Jurkat, Clone E6-1 (cell line): ENCODE measurements at regions not wholly inside any gene's neighbourhood (a gene's known extent, or its start where the extent isn't known, plus 50 kb on each side); places are given as distances from the start of the nearest gene placed in this dataset.
"Not testable (repeated sequence)": the region's sequence is repeated elsewhere in the genome, so short reads cannot be mapped to it uniquely, and the experiment has no call there.

Experiments
- DNase-seq: peaks from one replicate; pipeline ENCODE4 v3.0.0-alpha.2; 2011; ENCODE audit warnings: low read depth, low spot score
- H3K4me3 ChIP-seq: 2 replicates; pipeline ENCODE4 v1.5.1; 2011; ENCODE audit warnings: mild to moderate bottlenecking, low read length, control low read depth, moderate library complexity

- no peak overlapping the region for H3K4me3 ChIP-seq
- no peak for DNase-seq
Measured at GRCh38 chr7:81180573-81180972, 261.7 kb upstream of the SEMA3C start.

- no peak overlapping the region for H3K4me3 ChIP-seq
- DNase-seq: no peak
Measured at GRCh38 chr7:81175275-81175940, 256.6 kb upstream of the SEMA3C start.

- no peak overlapping the region for H3K4me3 ChIP-seq
- no peak for DNase-seq
Measured at GRCh38 chr7:81173766-81174281, 255.0 kb upstream of the SEMA3C start.

GRCh38 chr7:81170291-81170690 lies 251.4 kb upstream of the SEMA3C start:
- H3K4me3 ChIP-seq: no peak overlapping the region
- no peak for DNase-seq

- no peak for DNase-seq
Measured at GRCh38 chr7:81167934-81168333, 249.1 kb upstream of the SEMA3C start.

GRCh38 chr7:81165070-81165469 lies 246.2 kb upstream of the SEMA3C start:
- no peak for DNase-seq
- H3K4me3 ChIP-seq: no peak overlapping the region

More at GRCh38 chr7:81167934-81168333, 249.1 kb upstream of the SEMA3C start:
- H3K4me3 ChIP-seq: no peak overlapping the region

GRCh38 chr7:81162771-81163525 lies 244.1 kb upstream of the SEMA3C start:
- H3K4me3 ChIP-seq: no peak overlapping the region
- no peak for DNase-seq

- H3K4me3 ChIP-seq: no peak overlapping the region
- DNase-seq: no peak
Measured at GRCh38 chr7:81162234-81162633, 243.4 kb upstream of the SEMA3C start.

- no peak overlapping the region for H3K4me3 ChIP-seq
- no peak for DNase-seq
Measured at GRCh38 chr7:81161451-81162075, 242.7 kb upstream of the SEMA3C start.

GRCh38 chr7:81159402-81159801 lies 240.6 kb upstream of the SEMA3C start:
- H3K4me3 ChIP-seq: no peak overlapping the region
- DNase-seq: no peak

GRCh38 chr7:81158189-81158588 lies 239.3 kb upstream of the SEMA3C start:
- H3K4me3 ChIP-seq: no peak overlapping the region
- no peak for DNase-seq

- no peak overlapping the region for H3K4me3 ChIP-seq
Measured at GRCh38 chr7:81155654-81156373, 237.0 kb upstream of the SEMA3C start.

GRCh38 chr7:81154565-81154964 lies 235.7 kb upstream of the SEMA3C start:
- H3K4me3 ChIP-seq: no peak overlapping the region
- no peak for DNase-seq

More at GRCh38 chr7:81155654-81156373, 237.0 kb upstream of the SEMA3C start:
- no peak for DNase-seq

GRCh38 chr7:81152925-81153324 lies 234.1 kb upstream of the SEMA3C start:
- H3K4me3 ChIP-seq, DNase-seq: not testable (repeated sequence)

GRCh38 chr7:81150951-81151361 lies 232.1 kb upstream of the SEMA3C start:
- H3K4me3 ChIP-seq: no peak overlapping the region
- no peak for DNase-seq

GRCh38 chr7:81143856-81144255 lies 225.0 kb upstream of the SEMA3C start:
- DNase-seq: no peak
- H3K4me3 ChIP-seq: no peak overlapping the region

GRCh38 chr7:81141257-81142205 lies 222.7 kb upstream of the SEMA3C start:
- DNase-seq: not testable (repeated sequence)

GRCh38 chr7:81140775-81141174 lies 221.9 kb upstream of the SEMA3C start:
- DNase-seq: no peak
- no peak overlapping the region for H3K4me3 ChIP-seq

More at GRCh38 chr7:81141257-81142205, 222.7 kb upstream of the SEMA3C start:
- H3K4me3 ChIP-seq: not testable (repeated sequence)
